Effector memory CD8-positive, alpha-beta T cell (primary cell): ENCODE measurements at regions not wholly inside any gene's neighbourhood (a gene's known extent, or its start where the extent isn't known, plus 50 kb on each side); places are given as distances from the start of the nearest gene placed in this dataset.

ENCODE experiments used
- ATAC-seq: fragments of 150-1000 bp; cut with Tn5 transposase; replicated peaks from 2 replicates; pipeline ENCODE4 v1.10.0; 2021; ENCODE audit warnings: mild to moderate bottlenecking, moderate library complexity
- DNase-seq, 3 experiments: peaks; one replicate each; pipeline ENCODE4 v3.0.0; 2021
- H3K27ac Mint-ChIP-seq, 2 donors: one replicate each; pipeline ENCODE4 v1.8.0; 2022; ENCODE audit warnings: mild to moderate bottlenecking in 2 of 2, mixed read lengths in 2 of 2, moderate library complexity in 2 of 2
- H3K27me3 Mint-ChIP-seq, 2 donors: one replicate each; pipeline ENCODE4 v1.8.0; 2022; ENCODE audit warnings: mixed read lengths in 2 of 2
- H3K36me3 Mint-ChIP-seq: one replicate; pipeline ENCODE4 v1.8.0; 2022; ENCODE audit warnings: mild to moderate bottlenecking, moderate library complexity, mixed read lengths; ENCODE audit not compliant: insufficient read depth
- H3K4me1 Mint-ChIP-seq, 2 donors: one replicate each; pipeline ENCODE4 v1.8.0; 2022; ENCODE audit warnings: low read depth in 2 of 2, mixed read lengths in 2 of 2
- H3K4me3 Mint-ChIP-seq, 2 donors: one replicate each; pipeline ENCODE4 v1.8.0; 2022; ENCODE audit warnings: mild to moderate bottlenecking in 2 of 2, mixed read lengths in 2 of 2, moderate library complexity in 2 of 2
- H3K9me3 Mint-ChIP-seq, 2 donors: one replicate each; pipeline ENCODE4 v1.8.0; 2022; ENCODE audit warnings: mixed read lengths in 2 of 2

- Mint-ChIP-seq H3K27me3 (peaks cover 0 to 7% of the 10 kb centered on the region in 2 donors), H3K27ac (no peak overlapping the region), H3K4me3 (no peak overlapping the region), H3K36me3 (peaks cover 1% of the 10 kb centered on the region), H3K9me3 (peaks cover 0 to 2% of the 10 kb centered on the region in 2 donors), H3K4me1 (no peaks in the 10 kb centered on the region)
- ATAC-seq: no peak
- DNase-seq: no peak
These were observed 279.4 kb upstream of the LYZL1 start for GRCh38 chr10:29009464-29009863.

DNA sequence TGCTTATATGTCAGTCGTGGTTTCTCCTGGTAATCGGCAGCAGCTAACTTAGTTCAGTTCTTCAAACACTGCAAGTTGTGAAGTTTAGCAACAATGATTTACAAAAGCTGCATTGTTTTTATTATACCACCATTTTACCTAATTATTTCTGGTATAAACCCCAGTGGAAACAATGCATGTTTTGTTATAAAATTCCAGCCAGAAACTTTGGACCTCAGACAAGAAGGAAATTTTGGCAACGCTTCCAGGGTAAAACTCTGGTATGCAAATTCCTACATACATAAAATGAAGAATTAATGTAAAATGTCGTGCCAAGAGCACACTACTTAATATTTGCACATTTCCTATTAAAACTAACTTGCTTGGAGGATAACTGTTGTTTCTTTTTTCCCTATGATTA, 277.4 kb upstream of the LYZL1 start:
- no peak overlapping the region for H3K4me3 Mint-ChIP-seq
- no peak for DNase-seq
- peaks cover 4% of the 10 kb centered on the region for H3K36me3 Mint-ChIP-seq
- peaks cover 0 to 2% of the 10 kb centered on the region in 2 donors for H3K9me3 Mint-ChIP-seq
- no peak overlapping the region for H3K27ac Mint-ChIP-seq
- H3K4me1 Mint-ChIP-seq: no peaks in the 10 kb centered on the region
- ATAC-seq: no peak
- H3K27me3 Mint-ChIP-seq: peaks cover 15 to 26% of the 10 kb centered on the region in 2 donors

- no peak for DNase-seq
- peaks cover 4% of the 10 kb centered on the region for H3K36me3 Mint-ChIP-seq
- H3K4me1 Mint-ChIP-seq: no peaks in the 10 kb centered on the region
- H3K4me3 Mint-ChIP-seq: no peak overlapping the region
- peaks cover 20 to 33% of the 10 kb centered on the region in 2 donors for H3K27me3 Mint-ChIP-seq
- peaks cover 0 to 2% of the 10 kb centered on the region in 2 donors for H3K9me3 Mint-ChIP-seq
- H3K27ac Mint-ChIP-seq: no peak overlapping the region
- ATAC-seq: no peak
These were observed 275.8 kb upstream of the LYZL1 start for GRCh38 chr10:29012926-29013554.

DNA sequence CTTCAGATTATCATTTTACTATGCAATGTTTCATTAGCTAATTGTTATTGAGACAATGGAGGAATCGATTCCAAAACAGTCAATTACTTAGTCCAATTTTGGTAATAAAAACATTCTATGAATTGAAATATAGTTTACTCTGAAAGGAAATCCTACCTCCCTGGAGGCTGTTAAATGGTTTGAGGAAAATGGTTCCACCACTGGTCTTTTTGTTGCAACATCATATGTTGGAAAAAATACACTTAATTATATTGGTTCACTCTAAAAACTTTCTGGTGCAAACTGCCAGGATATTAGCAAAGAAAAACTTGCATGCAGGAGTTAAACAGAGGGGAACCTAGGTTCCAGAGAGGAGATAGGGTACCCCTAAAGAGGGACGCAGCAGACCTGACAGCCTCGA, 267.3 kb upstream of the LYZL1 start:
- Mint-ChIP-seq H3K4me3 (no peak overlapping the region), H3K4me1 (no peaks in the 10 kb centered on the region), H3K27me3 (peaks cover 5 to 6% of the 10 kb centered on the region in 2 donors), H3K9me3 (no peaks in the 10 kb centered on the region), H3K36me3 (no peaks in the 10 kb centered on the region), H3K27ac (no peak overlapping the region)
- ATAC-seq: no peak
- no peak for DNase-seq

DNA sequence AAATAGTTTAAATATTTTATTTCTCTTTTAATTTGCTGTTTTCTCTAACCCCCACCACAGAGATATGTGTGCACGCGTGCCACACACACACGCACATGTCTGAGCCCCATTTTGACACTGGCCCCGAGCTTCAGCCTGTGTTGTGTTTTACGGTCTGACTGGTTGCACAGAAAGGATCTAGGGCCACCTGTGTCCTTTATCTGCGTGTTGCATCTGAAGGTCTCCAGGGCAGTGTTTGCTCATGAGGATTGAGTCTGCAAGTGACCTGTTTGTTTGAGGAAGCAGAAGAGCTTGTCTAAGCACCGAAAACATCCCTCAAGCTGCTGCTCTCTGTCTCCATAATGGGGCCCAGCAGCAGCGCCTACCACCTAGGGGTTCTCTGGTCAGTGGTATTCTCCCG, 266.4 kb upstream of the LYZL1 start:
- Mint-ChIP-seq H3K4me3 (no peak overlapping the region), H3K4me1 (no peaks in the 10 kb centered on the region), H3K9me3 (no peaks in the 10 kb centered on the region), H3K27ac (no peak overlapping the region), H3K36me3 (no peaks in the 10 kb centered on the region), H3K27me3 (no peaks in the 10 kb centered on the region)
- DNase-seq (no peak), ATAC-seq (no peak)

- no peak overlapping the region for H3K4me3 Mint-ChIP-seq
- no peaks in the 10 kb centered on the region for H3K4me1 Mint-ChIP-seq
- peaks cover 0 to 6% of the 10 kb centered on the region in 2 donors for H3K27me3 Mint-ChIP-seq
- ATAC-seq: no peak
- no peaks in the 10 kb centered on the region for H3K36me3 Mint-ChIP-seq
- DNase-seq: no peak
- H3K27ac Mint-ChIP-seq: no peak overlapping the region
- H3K9me3 Mint-ChIP-seq: no peaks in the 10 kb centered on the region
These were observed 265.2 kb upstream of the LYZL1 start for GRCh38 chr10:29023678-29024077.

GRCh38 chr10:29026065-29026797, 262.6 kb upstream of the LYZL1 start:
- H3K36me3 Mint-ChIP-seq: no peaks in the 10 kb centered on the region
- H3K4me1 Mint-ChIP-seq: no peaks in the 10 kb centered on the region
- H3K4me3 Mint-ChIP-seq: no peak overlapping the region
- DNase-seq: no peak
- no peak for ATAC-seq
- H3K27ac Mint-ChIP-seq: no peak overlapping the region
- H3K27me3 Mint-ChIP-seq: peaks cover 6 to 20% of the 10 kb centered on the region in 2 donors
- H3K9me3 Mint-ChIP-seq: no peaks in the 10 kb centered on the region

DNA sequence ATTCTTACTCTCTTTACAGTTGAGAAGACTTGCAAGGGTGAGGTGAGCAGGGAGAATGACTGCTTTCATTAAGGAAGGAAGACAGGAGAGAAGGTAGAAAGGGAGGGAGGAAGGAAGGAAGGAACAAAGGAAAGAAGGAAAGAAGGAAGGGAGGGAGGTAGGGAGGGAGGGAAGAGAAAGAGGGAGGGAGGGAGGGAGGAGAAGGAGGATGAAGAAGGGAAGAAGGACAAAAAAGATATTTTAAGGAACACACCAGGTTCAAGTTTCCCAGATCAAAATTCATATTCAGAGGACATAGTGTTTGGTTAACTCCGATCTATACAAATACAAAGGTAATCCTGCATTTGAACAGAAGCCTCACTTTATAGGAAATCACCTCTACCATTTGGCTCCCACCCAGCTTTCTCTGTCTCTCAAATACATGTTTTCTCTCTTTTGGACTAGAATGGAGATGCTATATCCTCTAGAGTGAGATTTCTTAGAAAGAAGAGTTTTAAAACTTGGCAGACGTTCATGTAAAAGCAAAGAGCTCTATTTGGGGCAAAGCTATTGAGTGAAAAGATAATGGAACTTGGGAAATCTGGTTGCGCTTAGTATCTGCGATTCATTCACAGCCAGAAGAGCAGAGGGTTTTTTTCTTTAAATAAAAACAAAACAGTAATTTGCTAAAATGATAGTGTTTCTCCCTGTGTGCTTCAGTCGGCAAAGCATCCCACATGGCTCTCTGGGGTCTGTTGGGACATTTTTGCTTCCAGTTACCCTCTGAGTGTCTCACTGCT, 261.9 kb upstream of the LYZL1 start:
- DNase-seq (no peak), ATAC-seq (no peak)
- Mint-ChIP-seq H3K4me3 (no peak overlapping the region), H3K27me3 (peaks cover 6 to 20% of the 10 kb centered on the region in 2 donors), H3K9me3 (no peaks in the 10 kb centered on the region), H3K36me3 (no peaks in the 10 kb centered on the region), H3K27ac (no peak overlapping the region), H3K4me1 (no peaks in the 10 kb centered on the region)

GRCh38 chr10:29028486-29028885, 260.4 kb upstream of the LYZL1 start:
- H3K36me3 Mint-ChIP-seq: no peaks in the 10 kb centered on the region
- ATAC-seq (no peak), DNase-seq (no peak)
- H3K4me3 Mint-ChIP-seq: no peak overlapping the region
- peaks cover 6 to 20% of the 10 kb centered on the region in 2 donors for H3K27me3 Mint-ChIP-seq
- no peaks in the 10 kb centered on the region for H3K9me3 Mint-ChIP-seq
- no peaks in the 10 kb centered on the region for H3K4me1 Mint-ChIP-seq
- no peak overlapping the region for H3K27ac Mint-ChIP-seq

- no peaks in the 10 kb centered on the region for H3K9me3 Mint-ChIP-seq
- ATAC-seq (no peak), DNase-seq (no peak)
- H3K4me3 Mint-ChIP-seq: no peak overlapping the region
- H3K27ac Mint-ChIP-seq: no peak overlapping the region
- H3K36me3 Mint-ChIP-seq: no peaks in the 10 kb centered on the region
- peaks cover 6 to 20% of the 10 kb centered on the region in 2 donors for H3K27me3 Mint-ChIP-seq
- H3K4me1 Mint-ChIP-seq: no peaks in the 10 kb centered on the region
These were observed 258.0 kb upstream of the LYZL1 start for GRCh38 chr10:29030900-29031299.

DNA sequence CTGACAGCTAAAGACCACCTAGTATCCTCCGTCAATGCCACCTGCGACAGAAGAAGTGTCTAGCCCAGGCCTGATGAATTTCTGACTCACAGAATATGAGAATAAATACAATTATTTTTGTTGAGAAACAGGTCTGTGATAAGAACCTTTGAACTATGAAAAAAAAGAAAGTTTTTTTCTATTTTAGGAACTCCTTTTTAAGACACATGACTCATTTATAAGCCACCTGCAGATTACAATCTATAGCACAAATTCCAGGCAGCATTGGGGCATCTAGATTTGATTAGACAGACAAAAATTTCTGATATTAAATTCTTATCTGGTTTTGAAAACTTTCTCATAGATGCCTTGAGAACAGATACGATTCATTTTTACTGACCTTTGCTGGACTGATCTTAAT, 256.7 kb upstream of the LYZL1 start:
- Mint-ChIP-seq H3K27ac (no peak overlapping the region), H3K4me1 (no peaks in the 10 kb centered on the region), H3K9me3 (no peaks in the 10 kb centered on the region), H3K36me3 (no peaks in the 10 kb centered on the region), H3K4me3 (no peak overlapping the region), H3K27me3 (peaks cover 6 to 20% of the 10 kb centered on the region in 2 donors)
- DNase-seq (no peak), ATAC-seq (no peak)

- no peaks in the 10 kb centered on the region for H3K36me3 Mint-ChIP-seq
- no peak overlapping the region for H3K27ac Mint-ChIP-seq
- ATAC-seq: no peak
- no peak for DNase-seq
- no peaks in the 10 kb centered on the region for H3K4me1 Mint-ChIP-seq
- peaks cover 6 to 16% of the 10 kb centered on the region in 2 donors for H3K27me3 Mint-ChIP-seq
- no peak overlapping the region for H3K4me3 Mint-ChIP-seq
- H3K9me3 Mint-ChIP-seq: no peaks in the 10 kb centered on the region
These were observed 255.4 kb upstream of the LYZL1 start for GRCh38 chr10:29033311-29033940.

DNA sequence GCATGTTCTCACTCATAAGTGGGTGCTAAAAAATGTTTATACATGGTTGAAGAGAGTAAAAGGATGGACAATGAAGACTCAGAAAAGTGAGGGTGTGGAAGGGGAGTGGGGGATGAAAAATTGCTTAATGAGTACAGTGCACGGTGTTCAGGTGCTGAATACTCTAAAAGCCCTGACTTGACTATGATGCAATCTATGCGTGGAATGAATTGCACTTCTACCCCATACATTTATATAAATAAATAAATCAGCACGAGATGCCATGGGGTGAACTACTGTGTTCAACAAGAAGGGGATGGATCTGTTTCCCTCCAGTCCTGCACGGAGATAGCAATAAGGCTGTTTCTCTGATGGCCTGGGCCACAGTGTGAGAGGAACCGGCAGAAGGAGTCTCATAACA, 254.3 kb upstream of the LYZL1 start:
- H3K27ac Mint-ChIP-seq: no peak overlapping the region
- no peak for ATAC-seq
- H3K4me1 Mint-ChIP-seq: no peaks in the 10 kb centered on the region

More for the DNA sequence above, 254.3 kb upstream of the LYZL1 start:
- Mint-ChIP-seq H3K4me3 (no peak overlapping the region), H3K27me3 (peaks cover 6 to 19% of the 10 kb centered on the region in 2 donors), H3K36me3 (no peaks in the 10 kb centered on the region), H3K9me3 (no peaks in the 10 kb centered on the region)
- DNase-seq: no peak
